ENCODE measurements at regions not wholly inside any gene's neighbourhood (a gene's known extent, or its start where the extent isn't known, plus 50 kb on each side); places are given as distances from the start of the nearest gene placed in this dataset.
"Not testable (repeated sequence)": the region's sequence is repeated elsewhere in the genome, so short reads cannot be mapped to it uniquely, and the experiment has no call there.

DNA sequence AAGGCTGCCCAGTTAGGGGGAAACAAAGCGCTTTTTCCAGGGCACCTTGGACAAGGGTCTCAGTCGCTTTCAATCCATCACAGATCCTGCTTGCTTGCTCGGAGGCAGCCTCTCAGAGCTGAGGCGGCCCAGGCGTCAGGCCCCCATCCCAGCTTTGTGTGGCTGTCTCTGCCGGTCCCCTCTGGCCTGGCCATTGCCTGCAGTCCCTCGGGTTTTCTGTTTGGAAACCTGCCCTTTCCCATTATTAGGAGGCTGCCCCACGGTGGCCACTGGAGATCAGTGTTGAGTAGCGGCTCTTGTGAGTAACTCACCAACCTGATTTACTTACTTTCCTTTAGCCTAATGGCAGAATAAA, 216.1 kb downstream of the GLRX3 start:
- no peak for DNase-seq

- no peak for DNase-seq
Observed at GRCh38 chr10:130353928-130354572, 217.9 kb downstream of the GLRX3 start.

- no peak for DNase-seq
Observed at GRCh38 chr10:130354573-130354954, 218.4 kb downstream of the GLRX3 start.

GRCh38 chr10:130354976-130355795, 219.0 kb downstream of the GLRX3 start:
- DNase-seq: no peak

DNA sequence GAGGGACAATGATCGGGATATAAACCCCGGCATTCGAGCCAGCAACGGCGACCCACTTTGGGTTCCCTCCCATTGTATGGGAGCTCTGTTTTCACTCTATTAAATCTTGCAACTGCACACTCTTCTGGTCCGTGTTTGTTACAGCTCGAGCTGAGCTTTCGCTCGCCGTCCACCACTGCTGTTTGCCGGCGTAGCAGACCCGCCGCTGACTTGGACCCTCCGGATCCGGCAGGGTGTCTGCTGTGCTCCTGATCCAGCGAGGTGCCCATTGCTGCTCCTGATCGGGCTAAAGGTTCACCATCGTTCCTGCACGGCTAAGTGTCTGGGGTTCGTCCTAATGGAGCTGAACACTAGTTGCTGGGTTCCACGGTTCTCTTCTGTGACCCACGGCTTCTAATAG, 220.2 kb downstream of the GLRX3 start:
- not testable (repeated sequence) for DNase-seq

GRCh38 chr10:130357226-130357625, 221.0 kb downstream of the GLRX3 start:
- no peak for DNase-seq

DNA sequence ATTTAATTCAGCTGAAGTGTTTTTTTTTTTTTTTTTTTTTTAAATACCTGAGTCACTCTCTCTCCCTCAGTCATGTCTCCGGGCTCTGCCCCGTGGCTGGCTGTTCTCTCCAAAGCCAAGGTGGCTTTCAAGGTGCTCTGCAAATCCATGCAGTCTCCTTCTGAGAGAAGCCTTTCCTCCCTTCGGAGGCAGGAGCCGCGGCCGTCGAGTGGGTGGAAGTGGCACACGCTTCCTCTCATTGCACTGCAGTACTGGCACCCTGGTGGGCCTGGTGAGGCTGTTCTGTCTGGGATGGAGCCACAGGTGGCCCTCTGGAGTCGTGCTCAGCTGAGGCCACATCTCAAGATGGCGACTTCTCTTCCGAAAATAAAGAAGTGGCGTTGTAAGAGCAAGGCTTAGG, 221.8 kb downstream of the GLRX3 start:
- no peak for DNase-seq

- DNase-seq: no peak
Observed at GRCh38 chr10:130358981-130359650, 222.9 kb downstream of the GLRX3 start.

DNA sequence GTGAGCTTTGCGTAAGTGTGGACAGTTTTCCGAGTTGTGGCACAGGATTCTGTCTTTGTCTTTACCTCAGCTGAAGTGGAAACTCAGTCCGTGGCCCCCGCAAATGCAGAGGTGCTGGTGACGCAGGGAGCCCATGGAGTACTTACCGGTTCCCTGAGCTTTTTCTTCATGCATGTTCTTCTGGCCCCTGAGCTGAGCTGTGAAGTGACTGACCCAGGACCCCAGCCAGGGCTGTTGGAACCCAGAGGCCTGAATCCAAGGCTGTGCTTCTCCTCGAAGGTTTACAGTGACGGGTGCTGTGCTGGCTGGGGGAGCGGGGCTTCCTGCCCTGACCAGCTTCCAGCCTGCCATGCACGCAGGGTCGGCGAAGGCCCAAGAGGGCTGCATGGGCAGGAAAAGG, 223.5 kb downstream of the GLRX3 start:
- no peak for DNase-seq

- DNase-seq: peak; percentile 57
Observed at GRCh38 chr10:130360826-130361311, 224.7 kb downstream of the GLRX3 start.

DNA sequence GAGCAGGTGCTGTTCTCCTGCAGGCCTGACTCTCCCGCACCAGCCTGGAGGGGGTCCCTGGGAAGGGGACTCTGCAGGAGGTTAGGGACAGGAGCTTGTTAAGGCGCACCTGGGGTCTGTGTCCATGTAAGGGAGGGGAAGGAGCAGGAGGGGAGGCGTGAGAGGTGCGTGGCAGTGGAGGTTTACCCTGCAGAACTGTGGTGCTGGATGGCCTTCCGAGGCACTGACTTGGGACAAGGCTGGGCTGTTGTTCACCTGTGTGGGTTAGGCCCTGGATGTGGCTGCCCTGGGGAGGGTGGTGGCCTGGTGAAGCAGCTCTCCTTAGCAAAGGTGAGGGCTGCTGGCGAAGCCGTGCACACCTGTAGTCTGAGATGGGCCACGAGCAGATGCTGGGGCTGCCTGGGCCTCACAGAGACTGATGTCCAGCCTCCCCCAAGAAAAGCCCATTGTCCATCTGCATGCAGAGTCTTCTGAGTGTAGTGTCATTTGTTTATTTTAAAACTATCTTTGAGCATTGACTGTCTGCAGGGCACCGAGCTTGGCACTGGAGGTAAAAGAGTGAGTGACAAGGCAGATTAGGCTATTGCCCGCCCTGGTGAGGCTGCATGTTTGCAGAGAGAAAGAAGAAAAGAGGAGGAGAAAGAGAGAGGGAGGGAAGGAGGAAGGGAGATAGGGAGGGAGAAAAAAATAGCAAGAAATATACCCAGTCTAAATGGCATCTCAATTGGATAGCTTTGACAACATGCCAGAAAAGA, 225.3 kb downstream of the GLRX3 start:
- DNase-seq: no peak

DNA sequence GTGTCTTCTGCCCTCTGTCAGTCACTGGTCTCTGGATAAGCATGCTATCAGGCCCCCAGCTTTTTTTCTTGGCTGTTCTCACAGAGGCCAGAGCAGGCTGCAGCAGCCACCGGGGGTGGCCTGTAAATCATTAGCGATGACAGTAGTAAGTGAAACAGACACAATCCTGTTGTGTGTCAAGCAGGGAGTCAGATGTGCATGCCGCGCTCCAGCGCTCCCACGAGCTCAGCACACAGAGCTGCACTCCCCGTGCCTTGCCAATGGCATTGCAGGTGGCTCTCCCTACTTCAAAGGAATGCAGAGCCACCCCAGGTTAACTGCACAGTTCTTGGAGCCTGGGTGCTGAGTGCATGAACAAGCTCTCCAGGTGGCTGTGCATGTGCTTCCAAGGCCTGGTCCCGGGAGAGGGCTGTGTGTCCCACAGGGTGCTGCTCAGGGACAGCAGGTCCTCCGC, 226.1 kb downstream of the GLRX3 start:
- peak; percentile 32 for DNase-seq

GRCh38 chr10:130363051-130363450, 226.9 kb downstream of the GLRX3 start:
- DNase-seq: no peak

- no peak for DNase-seq
Observed at GRCh38 chr10:130363899-130364445, 227.8 kb downstream of the GLRX3 start.

- DNase-seq: no peak
Observed at GRCh38 chr10:130364631-130365411, 228.6 kb downstream of the GLRX3 start.

DNA sequence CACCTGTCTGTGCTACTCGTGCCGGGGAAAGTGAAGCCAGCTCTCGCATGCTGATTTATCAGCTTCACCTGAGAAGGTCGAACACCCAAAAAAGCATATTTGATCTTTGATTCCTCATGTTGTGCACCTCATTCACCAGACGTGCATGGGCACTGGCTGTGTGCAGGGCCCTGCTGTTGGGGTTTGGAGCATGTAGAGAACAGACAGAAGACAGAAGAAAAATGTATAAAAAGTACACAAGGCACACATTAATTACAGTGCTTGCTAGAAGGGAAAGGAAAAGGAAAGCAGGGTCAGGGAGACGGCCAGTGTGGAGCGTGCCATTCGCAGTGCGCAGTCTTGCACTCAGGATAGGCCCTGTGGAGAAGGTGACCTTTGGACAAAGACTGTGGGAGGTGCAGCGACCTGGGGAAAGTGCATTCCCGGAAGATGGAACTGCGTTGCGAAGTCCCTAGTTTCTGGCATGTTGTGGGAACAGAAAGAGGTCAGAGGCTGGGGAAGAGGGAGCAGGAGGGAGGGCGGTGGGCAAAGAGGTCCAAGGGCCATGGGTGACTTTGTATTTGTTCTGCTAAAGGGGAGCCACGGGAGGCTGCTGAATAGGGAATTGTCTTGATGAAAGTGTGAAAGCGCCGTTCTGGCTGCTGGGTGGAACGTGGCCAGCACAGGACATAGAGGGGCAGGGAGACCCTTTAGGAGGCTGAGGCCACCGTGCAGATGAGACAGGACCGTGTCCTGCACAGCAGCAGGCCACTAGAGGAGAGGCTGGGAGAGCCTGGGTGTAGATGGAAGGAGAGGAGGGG, 232.8 kb downstream of the GLRX3 start:
- no peak for DNase-seq

- no peak for DNase-seq
Observed at GRCh38 chr10:130369645-130370381, 233.6 kb downstream of the GLRX3 start.

- DNase-seq: no peak
Observed at GRCh38 chr10:130370721-130371120, 234.5 kb downstream of the GLRX3 start.

DNA sequence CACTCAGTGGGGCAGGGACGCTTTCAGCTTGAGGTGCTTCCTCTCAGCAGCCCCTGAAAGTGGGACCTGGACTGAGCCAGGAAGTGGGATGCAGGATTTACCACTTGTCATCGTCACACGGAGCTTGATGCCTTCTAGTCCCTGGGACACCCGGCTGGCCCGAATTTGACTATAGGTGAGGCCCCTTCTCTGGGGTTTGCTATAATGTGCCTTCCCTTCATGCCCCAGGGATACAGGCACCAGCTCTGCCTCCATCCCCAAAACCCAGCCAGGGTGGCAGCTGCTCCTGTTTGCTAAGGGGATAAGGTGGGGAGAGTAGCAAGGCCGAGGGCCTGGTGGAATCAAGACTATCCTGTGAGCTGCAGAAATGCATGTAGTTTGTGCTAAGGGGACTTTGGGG, 235.0 kb downstream of the GLRX3 start:
- no peak for DNase-seq

DNA sequence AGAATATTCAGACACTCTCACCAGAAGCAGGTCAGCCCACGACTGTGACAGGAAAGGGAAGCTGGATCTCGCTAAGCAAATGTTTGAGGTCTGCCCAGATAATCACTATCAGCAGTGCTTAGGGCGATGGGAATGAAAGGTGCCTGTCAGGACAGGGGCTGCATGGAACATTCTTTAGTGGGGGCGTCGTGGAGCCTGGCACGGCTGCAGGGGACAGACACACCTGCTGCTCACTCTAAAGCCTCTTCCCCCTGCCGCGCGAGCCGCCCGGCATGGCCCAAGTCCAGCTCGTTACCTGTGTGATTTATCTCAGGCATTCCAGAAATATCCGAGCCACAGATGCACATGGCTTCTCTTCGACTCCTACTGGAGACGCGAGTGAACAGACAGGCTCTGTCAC, 235.5 kb downstream of the GLRX3 start:
- DNase-seq: no peak

All from NCI-H2029 (cell line).